ENCODE measurements at regions not wholly inside any gene's neighbourhood (a gene's known extent, or its start where the extent isn't known, plus 50 kb on each side); places are given as distances from the start of the nearest gene placed in this dataset.

GRCh38 chr5:171693412-171693811 is 92.2 kb upstream of the SMIM23 start:
- no peak for TF ChIP-seq POLR2AphosphoS5 (IDR thresholded peaks at IDR 0.05)
- no peak for TF ChIP-seq CTCF (IDR thresholded peaks at IDR 0.05)
- TF ChIP-seq EP300 (IDR thresholded peaks at IDR 0.05), result no peak
- no peak for TF ChIP-seq POLR2A (IDR thresholded peaks at IDR 0.05)
